ENCODE measurements at regions not wholly inside any gene's neighbourhood (a gene's known extent, or its start where the extent isn't known, plus 50 kb on each side); places are given as distances from the start of the nearest gene placed in this dataset.

- TF ChIP-seq, protein P1, sequence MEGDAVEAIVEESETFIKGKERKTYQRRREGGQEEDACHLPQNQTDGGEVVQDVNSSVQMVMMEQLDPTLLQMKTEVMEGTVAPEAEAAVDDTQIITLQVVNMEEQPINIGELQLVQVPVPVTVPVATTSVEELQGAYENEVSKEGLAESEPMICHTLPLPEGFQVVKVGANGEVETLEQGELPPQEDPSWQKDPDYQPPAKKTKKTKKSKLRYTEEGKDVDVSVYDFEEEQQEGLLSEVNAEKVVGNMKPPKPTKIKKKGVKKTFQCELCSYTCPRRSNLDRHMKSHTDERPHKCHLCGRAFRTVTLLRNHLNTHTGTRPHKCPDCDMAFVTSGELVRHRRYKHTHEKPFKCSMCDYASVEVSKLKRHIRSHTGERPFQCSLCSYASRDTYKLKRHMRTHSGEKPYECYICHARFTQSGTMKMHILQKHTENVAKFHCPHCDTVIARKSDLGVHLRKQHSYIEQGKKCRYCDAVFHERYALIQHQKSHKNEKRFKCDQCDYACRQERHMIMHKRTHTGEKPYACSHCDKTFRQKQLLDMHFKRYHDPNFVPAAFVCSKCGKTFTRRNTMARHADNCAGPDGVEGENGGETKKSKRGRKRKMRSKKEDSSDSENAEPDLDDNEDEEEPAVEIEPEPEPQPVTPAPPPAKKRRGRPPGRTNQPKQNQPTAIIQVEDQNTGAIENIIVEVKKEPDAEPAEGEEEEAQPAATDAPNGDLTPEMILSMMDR (IDR thresholded peaks at IDR 0.05) = no peak
- no peak for TF ChIP-seq POLR2A (IDR thresholded peaks at IDR 0.05)
Observed at GRCh38 chr2:103860016-103860415, 993.9 kb upstream of the POU3F3 start.
